ENCODE measurements at regions not wholly inside any gene's neighbourhood (a gene's known extent, or its start where the extent isn't known, plus 50 kb on each side); places are given as distances from the start of the nearest gene placed in this dataset.

DNA sequence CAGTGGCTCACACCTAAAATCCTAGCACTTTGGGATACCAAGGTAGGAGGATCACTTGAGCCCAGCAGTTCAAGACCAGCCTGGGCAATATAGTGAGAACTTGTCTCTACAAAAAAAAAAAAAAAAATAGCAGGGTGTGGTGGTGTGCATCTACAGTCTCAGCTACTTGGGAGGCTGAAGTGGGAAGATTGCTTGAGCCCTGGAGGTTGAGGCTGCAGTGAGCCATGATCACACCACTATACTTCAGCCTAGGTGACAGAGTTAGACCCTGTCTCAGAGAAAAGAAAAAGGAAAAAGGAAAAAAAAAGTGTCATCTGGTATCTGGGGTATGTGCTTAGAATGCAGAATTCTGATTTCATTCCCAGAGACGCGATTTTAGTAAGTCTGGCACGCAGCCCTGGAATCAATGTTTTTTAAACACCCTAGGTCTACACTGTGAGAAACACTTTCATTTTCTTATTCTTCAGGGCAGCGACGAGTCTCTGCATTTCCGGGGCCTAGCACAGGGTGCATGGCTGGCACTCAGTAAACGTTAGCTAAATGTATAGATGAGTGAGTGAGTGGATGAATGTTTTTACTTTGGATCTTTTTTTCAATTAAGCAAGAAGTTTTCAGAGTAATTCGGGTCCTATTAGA lies 243.8 kb upstream of the PWP1 start:
- peak overlapping the region; percentile 87 for H3K4me2 ChIP-seq (ENCODE audit: insufficient read depth, low read length)
- peak overlapping the region; percentile 64 for H3K4me3 ChIP-seq (ENCODE audit: insufficient read depth, low read length)
- peak overlapping the region; percentile 49 for H3K27ac ChIP-seq (ENCODE audit: low read depth, low read length)
- DNase-seq (ENCODE audit: insufficient read length, low spot score, missing footprints): no peak
- H3K27me3 ChIP-seq (ENCODE audit: insufficient read depth, low read length): no peaks in the 10 kb centered on the region
- H3K4me1 ChIP-seq (ENCODE audit: insufficient read depth, low read length): peaks cover 11% of the 10 kb centered on the region
- H3K36me3 ChIP-seq (ENCODE audit: insufficient read depth, low read length): no peaks in the 10 kb centered on the region
- H4K20me1 ChIP-seq (ENCODE audit: insufficient read depth, low read length): no peaks in the 10 kb centered on the region
- TF ChIP-seq, protein P1, sequence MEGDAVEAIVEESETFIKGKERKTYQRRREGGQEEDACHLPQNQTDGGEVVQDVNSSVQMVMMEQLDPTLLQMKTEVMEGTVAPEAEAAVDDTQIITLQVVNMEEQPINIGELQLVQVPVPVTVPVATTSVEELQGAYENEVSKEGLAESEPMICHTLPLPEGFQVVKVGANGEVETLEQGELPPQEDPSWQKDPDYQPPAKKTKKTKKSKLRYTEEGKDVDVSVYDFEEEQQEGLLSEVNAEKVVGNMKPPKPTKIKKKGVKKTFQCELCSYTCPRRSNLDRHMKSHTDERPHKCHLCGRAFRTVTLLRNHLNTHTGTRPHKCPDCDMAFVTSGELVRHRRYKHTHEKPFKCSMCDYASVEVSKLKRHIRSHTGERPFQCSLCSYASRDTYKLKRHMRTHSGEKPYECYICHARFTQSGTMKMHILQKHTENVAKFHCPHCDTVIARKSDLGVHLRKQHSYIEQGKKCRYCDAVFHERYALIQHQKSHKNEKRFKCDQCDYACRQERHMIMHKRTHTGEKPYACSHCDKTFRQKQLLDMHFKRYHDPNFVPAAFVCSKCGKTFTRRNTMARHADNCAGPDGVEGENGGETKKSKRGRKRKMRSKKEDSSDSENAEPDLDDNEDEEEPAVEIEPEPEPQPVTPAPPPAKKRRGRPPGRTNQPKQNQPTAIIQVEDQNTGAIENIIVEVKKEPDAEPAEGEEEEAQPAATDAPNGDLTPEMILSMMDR (IDR thresholded peaks at IDR 0.05; ENCODE audit: extremely low read depth, low read depth, low read length): no peak
- no peaks in the 10 kb centered on the region for H3K79me2 ChIP-seq (ENCODE audit: insufficient read depth, low read length)
- no peaks in the 10 kb centered on the region for H3K9me3 ChIP-seq (ENCODE audit: low read depth, low read length)
- H2AFZ ChIP-seq (ENCODE audit: low read length): peak overlapping the region; percentile 95

DNA sequence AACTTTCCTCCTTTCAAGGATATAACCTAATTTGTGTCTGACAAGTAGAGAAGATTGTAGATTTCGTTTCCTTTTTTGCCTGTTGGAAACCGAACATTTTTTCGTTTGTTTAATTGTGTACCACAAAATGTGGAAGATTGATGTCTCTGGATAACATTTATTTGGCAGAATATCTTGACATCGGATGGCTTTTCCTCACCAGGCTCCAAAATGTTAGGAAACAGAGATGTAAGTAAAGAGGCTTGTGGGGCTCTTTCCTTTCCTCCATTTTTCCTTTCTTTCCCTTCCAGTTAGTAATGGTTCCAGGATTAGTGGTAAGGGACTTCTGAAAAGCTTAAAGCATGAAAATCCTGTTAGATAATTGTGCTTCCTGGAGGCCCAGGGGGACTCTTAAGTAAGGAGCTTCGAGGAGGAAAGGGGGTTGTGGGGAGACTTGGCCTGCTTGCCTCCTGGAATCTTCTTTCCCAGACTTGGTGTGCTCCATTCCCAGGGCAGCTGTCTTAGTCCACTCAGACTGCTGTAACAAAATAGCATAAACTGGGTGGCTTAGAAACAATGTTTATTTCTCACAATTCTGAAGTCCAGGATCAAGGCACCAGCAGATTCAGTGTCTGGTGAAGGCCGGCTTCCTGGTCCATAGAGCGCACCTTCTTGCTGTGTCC lies 243.1 kb upstream of the PWP1 start:
- H2AFZ ChIP-seq (ENCODE audit: low read length): peak overlapping the region; percentile 95
- peak overlapping the region; percentile 64 for H3K4me3 ChIP-seq (ENCODE audit: insufficient read depth, low read length)
- no peak for DNase-seq (ENCODE audit: insufficient read length, low spot score, missing footprints)

DNA sequence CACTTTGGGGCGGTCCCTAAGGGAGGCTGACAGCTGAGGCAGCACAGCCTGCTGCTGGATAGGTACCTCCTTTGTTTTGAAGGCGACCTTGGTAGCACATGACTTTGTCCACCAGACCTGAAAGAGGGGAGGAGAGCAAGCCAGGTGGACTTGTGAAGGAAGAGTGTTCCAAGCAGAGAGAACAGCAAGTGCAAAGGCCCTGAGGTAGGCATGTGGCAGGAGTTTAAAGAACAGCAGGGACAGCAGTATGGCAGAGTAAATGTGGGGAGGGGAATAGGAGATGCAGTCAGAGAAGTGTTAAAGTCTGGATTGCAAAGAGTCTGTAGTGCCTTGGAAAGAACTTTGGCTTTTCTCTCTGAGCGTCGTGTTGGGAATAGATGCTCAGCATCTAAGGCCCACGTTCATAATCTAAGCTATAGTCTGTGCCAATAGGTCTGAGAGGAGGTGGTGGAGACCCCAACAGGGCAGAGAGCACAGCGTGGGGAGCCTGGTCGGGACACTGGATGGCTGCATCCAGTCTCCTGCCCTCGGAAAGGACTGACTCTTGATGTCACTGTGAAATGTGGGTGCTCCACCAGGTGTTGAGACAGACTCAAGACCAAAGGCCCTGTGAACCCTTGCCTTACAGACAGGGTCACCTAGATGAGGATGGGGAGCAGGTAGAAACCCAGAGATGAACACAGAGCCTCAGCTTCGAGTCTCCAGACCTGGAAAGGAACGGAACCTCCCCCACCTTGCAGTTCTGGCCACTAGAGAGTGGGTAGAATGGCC lies 242.1 kb upstream of the PWP1 start:
- Histone ChIP-seq H3K36me3 (ENCODE audit: insufficient read depth, low read length) (no peaks in the 10 kb centered on the region), H3K27ac (ENCODE audit: low read depth, low read length) (no peak overlapping the region), H3K27me3 (ENCODE audit: insufficient read depth, low read length) (no peaks in the 10 kb centered on the region), H3K4me1 (ENCODE audit: insufficient read depth, low read length) (peaks cover 11% of the 10 kb centered on the region), H3K79me2 (ENCODE audit: insufficient read depth, low read length) (no peaks in the 10 kb centered on the region), H3K4me3 (ENCODE audit: insufficient read depth, low read length) (no peak overlapping the region), H3K9me3 (ENCODE audit: low read depth, low read length) (no peaks in the 10 kb centered on the region), H3K4me2 (ENCODE audit: insufficient read depth, low read length) (no peak overlapping the region), H4K20me1 (ENCODE audit: insufficient read depth, low read length) (no peaks in the 10 kb centered on the region), H2AFZ (ENCODE audit: low read length) (no peak overlapping the region)
- no peak for DNase-seq (ENCODE audit: insufficient read length, low spot score, missing footprints)
- TF ChIP-seq, protein P1 (IDR thresholded peaks at IDR 0.05; ENCODE audit: extremely low read depth, low read depth, low read length): no peak

More for the DNA sequence above, 243.1 kb upstream of the PWP1 start:
- Histone ChIP-seq H3K79me2 (ENCODE audit: insufficient read depth, low read length) (no peaks in the 10 kb centered on the region), H3K4me2 (ENCODE audit: insufficient read depth, low read length) (peak overlapping the region; percentile 87), H3K27me3 (ENCODE audit: insufficient read depth, low read length) (no peaks in the 10 kb centered on the region), H4K20me1 (ENCODE audit: insufficient read depth, low read length) (no peaks in the 10 kb centered on the region), H3K4me1 (ENCODE audit: insufficient read depth, low read length) (peaks cover 11% of the 10 kb centered on the region), H3K27ac (ENCODE audit: low read depth, low read length) (peak overlapping the region; percentile 49), H3K36me3 (ENCODE audit: insufficient read depth, low read length) (no peaks in the 10 kb centered on the region), H3K9me3 (ENCODE audit: low read depth, low read length) (no peaks in the 10 kb centered on the region)
- TF ChIP-seq, protein P1 (IDR thresholded peaks at IDR 0.05; ENCODE audit: extremely low read depth, low read depth, low read length): no peak

GRCh38 chr12:107444771-107445170 lies 240.8 kb upstream of the PWP1 start:
- Histone ChIP-seq H3K27ac (ENCODE audit: low read depth, low read length) (no peak overlapping the region), H4K20me1 (ENCODE audit: insufficient read depth, low read length) (no peaks in the 10 kb centered on the region), H3K4me3 (ENCODE audit: insufficient read depth, low read length) (no peak overlapping the region), H3K4me2 (ENCODE audit: insufficient read depth, low read length) (no peak overlapping the region), H3K4me1 (ENCODE audit: insufficient read depth, low read length) (peaks cover 11% of the 10 kb centered on the region), H2AFZ (ENCODE audit: low read length) (no peak overlapping the region), H3K9me3 (ENCODE audit: low read depth, low read length) (no peaks in the 10 kb centered on the region), H3K79me2 (ENCODE audit: insufficient read depth, low read length) (no peaks in the 10 kb centered on the region), H3K27me3 (ENCODE audit: insufficient read depth, low read length) (no peaks in the 10 kb centered on the region), H3K36me3 (ENCODE audit: insufficient read depth, low read length) (no peaks in the 10 kb centered on the region)
- DNase-seq (ENCODE audit: insufficient read length, low spot score, missing footprints): no peak
- TF ChIP-seq, protein P1 (IDR thresholded peaks at IDR 0.05; ENCODE audit: extremely low read depth, low read depth, low read length): no peak
